ENCODE measurements at regions not wholly inside any gene's neighbourhood (a gene's known extent, or its start where the extent isn't known, plus 50 kb on each side); places are given as distances from the start of the nearest gene placed in this dataset.

- no peak for TF ChIP-seq ZFX (IDR thresholded peaks at IDR 0.05)
- TF ChIP-seq RAD21 (IDR thresholded peaks at IDR 0.05; ENCODE audit: low read depth), result no peak
- TF ChIP-seq CTCF (IDR thresholded peaks at IDR 0.05 in 2 of 3, conservative IDR thresholded peaks at IDR 0.05 in 1 of 3; ENCODE audit: borderline replicate concordance in 1 of 3, insufficient read depth in 1 of 3, low read depth in 2 of 3, low read length in 2 of 3), result no peak
- no peak for TF ChIP-seq POLR2AphosphoS5 (IDR thresholded peaks at IDR 0.05; ENCODE audit: low read depth, low read length)
- no peak for TF ChIP-seq MAX (IDR thresholded peaks at IDR 0.05)
- no peak for TF ChIP-seq JUND (IDR thresholded peaks at IDR 0.05)
- no peak for TF ChIP-seq CBX3 (IDR thresholded peaks at IDR 0.05; ENCODE audit: low read depth)
- no peak for TF ChIP-seq CEBPB (IDR thresholded peaks at IDR 0.05; ENCODE audit: low read depth)
- TF ChIP-seq POLR2A (IDR thresholded peaks at IDR 0.05; ENCODE audit: borderline replicate concordance, extremely low read depth, insufficient read depth, insufficient read length), result no peak
- TF ChIP-seq ZBTB33 (IDR thresholded peaks at IDR 0.05; ENCODE audit: extremely low read depth, insufficient replicate concordance, low read length), result no peak
- TF ChIP-seq EZH2phosphoT487 (IDR thresholded peaks at IDR 0.05; ENCODE audit: borderline replicate concordance), result no peak
Observed at GRCh38 chr7:17412883-17413282, 114.4 kb downstream of the AHR start.
